HG03097 (cell line): ENCODE measurements at regions not wholly inside any gene's neighbourhood (a gene's known extent, or its start where the extent isn't known, plus 50 kb on each side); places are given as distances from the start of the nearest gene placed in this dataset.

Source experiments
- ATAC-seq: cut with Tn5 transposase; IDR thresholded peaks from one replicate; pipeline ENCODE4 v1.9.1; 2021; ENCODE audit not compliant: unreplicated experiment, low FRiP score

- no peak for ATAC-seq
Observed at GRCh38 chr2:5839550-5839949, 147.4 kb downstream of the SOX11 start.

DNA sequence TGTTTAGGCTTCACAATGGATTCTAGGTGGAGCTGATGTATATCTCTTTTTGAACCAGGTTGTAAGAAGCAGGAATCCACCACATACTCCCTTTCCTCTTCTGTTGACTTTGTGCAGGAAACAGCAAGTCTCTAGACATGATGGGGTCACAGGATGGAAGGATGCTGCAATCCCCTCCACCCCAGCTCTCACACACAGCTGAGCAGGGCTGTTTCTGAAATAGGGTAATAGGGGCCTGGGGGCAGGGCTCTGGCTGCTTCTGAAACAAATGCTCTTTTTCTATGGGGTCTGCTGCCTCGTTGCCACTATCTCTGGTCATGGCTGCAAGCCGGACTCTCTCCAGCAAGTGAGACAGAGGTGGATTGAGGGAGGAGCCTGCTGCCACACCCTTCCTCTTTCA is 148.9 kb downstream of the SOX11 start:
- ATAC-seq, result no peak

GRCh38 chr2:5842326-5842725 is 150.1 kb downstream of the SOX11 start:
- ATAC-seq, result no peak

GRCh38 chr2:5845798-5846330 is 153.7 kb downstream of the SOX11 start:
- no peak for ATAC-seq

DNA sequence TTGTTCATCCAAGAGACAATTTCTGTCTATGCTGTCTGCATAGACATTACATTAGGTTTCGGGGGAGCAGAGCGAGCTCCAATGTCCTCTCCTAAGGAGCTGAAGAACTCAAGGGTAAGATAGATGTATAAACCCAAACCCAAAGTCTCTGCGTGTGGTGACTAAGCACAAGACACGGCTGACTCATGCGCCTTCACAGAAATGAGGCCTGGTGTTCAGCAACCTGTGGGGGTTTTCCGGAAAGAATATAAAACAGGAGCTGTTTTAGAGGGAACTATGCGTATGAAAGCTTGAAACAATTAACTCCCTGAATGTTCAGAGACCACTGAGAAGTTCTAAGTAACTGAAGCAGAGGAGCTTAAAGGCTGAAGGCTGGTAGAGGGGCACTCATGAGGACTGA is 154.7 kb downstream of the SOX11 start:
- ATAC-seq, result no peak

- ATAC-seq, result no peak
Observed at GRCh38 chr2:5849562-5849961, 157.4 kb downstream of the SOX11 start.

GRCh38 chr2:5851410-5851809 is 159.2 kb downstream of the SOX11 start:
- ATAC-seq, result no peak

DNA sequence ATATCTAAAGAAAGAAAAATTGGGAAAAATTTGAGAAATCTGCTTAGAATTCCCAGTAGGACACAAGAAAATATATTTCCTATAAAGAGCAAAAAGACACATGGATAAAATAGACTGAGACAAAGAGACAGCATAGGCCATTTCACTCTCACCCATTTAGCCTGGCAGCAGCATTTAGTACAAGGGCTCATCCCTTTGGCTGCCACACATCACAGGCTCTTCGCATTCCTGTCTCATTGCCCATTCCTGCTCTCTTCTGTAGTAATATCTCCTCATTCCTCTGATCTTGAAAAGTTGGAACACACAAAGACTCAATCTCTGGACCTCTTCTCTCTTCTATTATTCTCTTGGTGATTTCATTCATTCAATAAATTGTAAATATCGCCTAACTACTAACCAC is 162.6 kb downstream of the SOX11 start:
- no peak for ATAC-seq

DNA sequence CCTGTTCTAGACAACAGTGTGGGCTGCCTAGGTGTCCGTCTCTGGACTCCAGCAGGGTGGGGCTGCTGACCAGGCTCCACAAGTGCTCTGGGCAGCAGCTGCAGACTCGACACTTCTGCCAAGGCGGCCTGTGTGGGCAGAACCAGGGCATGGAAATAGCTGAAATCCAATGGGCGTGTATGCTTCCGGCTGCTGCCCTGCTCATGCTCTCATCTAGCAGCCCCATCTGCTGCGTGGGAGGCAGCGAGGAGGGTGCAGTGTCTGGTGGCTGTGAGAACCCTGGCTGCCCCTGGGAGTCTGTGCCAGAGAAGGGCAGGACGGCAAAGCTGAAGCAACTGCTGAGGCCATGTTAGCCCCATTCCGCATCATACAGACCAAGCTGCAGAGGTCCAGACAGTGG is 174.9 kb downstream of the SOX11 start:
- ATAC-seq, result no peak

- ATAC-seq, result no peak
Observed at GRCh38 chr2:5868931-5869330, 176.7 kb downstream of the SOX11 start.

DNA sequence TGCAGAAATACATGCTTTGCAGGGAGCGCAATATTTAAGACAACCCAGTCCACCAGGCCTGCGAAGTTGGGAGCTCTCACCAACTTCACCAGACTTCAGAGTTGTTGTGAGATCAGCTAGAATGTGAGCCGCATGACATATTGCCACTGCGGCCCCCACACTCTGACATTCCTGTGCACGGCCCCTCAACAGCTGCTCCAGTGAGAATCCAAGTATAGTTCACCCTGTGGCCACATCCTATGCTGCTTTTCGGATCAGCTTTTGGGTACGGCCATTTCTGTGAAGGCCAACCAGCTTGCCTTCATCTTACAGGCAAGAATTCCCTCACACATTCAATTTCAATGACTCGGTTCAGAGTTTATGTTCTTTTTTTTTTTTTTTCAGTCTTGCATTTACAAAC is 177.8 kb downstream of the SOX11 start:
- no peak for ATAC-seq

GRCh38 chr2:5877360-5877759 is 185.2 kb downstream of the SOX11 start:
- ATAC-seq, result no peak

DNA sequence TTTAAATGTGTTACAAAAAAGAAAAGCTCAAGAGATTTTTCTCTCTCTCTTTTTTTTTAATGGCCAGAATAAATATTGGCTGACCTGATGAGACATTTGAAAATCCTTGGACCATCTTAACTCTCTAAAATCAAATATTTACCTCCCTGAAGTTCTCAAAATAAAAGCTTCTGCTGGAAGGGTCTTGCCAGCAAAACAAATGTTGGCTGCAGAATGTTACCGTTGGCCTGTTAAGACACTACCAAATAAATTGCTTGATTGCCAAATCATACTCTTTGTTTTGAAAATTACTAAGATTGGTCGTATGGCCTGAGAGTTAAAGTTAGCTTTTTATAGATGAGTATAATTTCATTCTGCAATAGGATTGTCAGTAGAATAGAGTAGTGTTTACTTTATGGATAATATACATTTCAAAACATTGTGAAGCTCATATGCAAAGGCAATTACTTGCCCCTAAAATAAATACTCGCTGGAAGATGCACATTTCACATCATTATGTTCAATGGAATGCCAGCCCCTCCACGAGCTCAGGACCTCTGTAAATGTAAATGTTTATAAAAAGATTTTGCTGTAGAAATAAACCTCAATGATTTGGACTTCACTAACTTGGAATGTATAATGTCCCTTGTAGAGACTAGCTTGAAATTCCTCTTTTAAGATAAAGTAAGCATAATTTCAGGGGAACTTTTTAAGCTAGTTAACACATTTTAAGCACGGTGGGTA is 193.4 kb downstream of the SOX11 start:
- no peak for ATAC-seq

GRCh38 chr2:5886462-5886861 is 194.3 kb downstream of the SOX11 start:
- ATAC-seq, result no peak

DNA sequence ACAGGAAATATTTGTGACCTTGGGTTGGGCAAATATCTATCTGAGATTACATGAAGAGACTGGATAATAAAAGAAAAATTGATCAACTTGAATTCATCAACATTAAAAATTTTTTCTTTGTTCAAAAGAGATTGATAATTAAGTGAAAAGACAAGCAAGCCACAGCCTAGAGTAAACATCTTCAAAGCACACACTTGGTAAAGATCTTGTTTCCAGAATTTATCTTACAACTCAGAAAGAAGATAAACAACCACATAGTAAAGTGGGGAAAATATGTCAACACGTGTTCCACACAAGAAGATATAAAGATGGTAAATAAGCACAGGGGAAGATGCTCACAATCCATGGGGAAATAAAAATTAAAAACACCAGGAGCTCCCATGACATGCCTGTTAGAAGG is 195.9 kb downstream of the SOX11 start:
- ATAC-seq, result no peak

DNA sequence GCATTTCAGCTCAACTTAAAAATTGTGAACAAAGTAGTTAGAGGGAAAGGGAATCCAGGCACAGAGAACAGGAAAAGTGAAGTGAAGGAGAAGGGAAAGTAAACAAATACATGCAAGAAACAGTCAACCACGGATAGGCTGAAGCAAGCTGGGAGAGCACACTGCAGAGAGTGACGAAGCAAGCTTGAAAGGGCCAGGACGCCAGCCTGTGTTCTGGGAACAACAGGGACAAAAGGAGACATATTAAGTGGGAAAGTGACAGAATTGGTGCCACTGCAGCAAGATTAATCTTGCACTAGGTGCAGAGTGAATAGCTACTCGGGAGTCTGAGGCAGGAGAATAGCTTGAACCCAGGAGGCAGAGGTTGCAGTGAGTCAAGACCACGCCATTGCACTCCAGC is 197.3 kb downstream of the SOX11 start:
- ATAC-seq, result no peak

GRCh38 chr2:5894355-5894754 is 202.2 kb downstream of the SOX11 start:
- ATAC-seq, result no peak

- ATAC-seq, result no peak
Observed at GRCh38 chr2:5895284-5895683, 203.1 kb downstream of the SOX11 start.

GRCh38 chr2:5897249-5897648 is 205.1 kb downstream of the SOX11 start:
- no peak for ATAC-seq

DNA sequence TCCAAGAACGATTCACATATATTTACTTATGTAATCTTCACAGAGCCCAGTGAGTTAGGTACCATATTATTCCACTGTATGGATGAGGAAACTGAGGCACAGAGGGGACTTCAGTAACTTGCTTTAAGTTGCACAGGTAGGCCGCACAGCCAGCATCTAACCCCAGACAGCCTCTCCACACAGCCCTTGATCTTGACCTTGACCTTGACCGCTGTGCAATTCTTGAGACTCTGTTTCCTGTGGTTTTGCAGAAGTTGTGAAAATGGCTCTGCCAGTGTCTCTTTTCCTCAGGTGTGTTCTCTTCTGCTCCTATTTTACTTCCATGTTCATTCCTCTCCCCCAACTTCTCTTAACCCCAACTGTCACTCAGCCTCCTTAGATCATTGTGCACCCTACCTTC is 206.5 kb downstream of the SOX11 start:
- ATAC-seq, result no peak

- ATAC-seq, result no peak
Observed at GRCh38 chr2:5905661-5906060, 213.5 kb downstream of the SOX11 start.

GRCh38 chr2:5908071-5908470 is 215.9 kb downstream of the SOX11 start:
- no peak for ATAC-seq

DNA sequence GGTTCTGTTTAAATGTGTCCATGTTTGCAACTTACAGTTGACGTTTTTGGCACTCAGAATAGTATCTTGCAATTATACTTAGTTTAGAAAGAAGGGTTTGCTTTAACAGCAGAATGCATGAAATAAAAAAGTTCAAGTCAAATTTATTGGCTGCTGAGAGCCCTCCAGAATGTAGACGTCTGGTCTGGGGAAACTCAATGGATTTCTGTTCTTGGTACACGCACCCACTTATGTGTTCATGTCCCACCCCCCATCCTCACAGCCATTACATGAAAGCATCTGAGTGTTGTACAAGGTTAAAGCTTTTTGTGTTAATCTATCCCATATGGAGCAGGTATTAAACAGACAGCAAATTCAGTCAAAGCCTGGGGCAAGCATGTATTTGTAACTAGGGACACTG is 219.5 kb downstream of the SOX11 start:
- no peak for ATAC-seq
